ENCODE measurements at regions not wholly inside any gene's neighbourhood (a gene's known extent, or its start where the extent isn't known, plus 50 kb on each side); places are given as distances from the start of the nearest gene placed in this dataset.

GRCh38 chr6:4299476-4299875 is 164.1 kb upstream of the ECI2 start:
- TF ChIP-seq CTCF (IDR thresholded peaks at IDR 0.05): no peak
- no peak for TF ChIP-seq POLR2A (IDR thresholded peaks at IDR 0.05)

Measured in breast epithelium (tissue), 3 donors.